ENCODE measurements at regions not wholly inside any gene's neighbourhood (a gene's known extent, or its start where the extent isn't known, plus 50 kb on each side); places are given as distances from the start of the nearest gene placed in this dataset.

GRCh38 chr14:26276757-26277156 is 321.1 kb downstream of the NOVA1 start:
- H2AFZ ChIP-seq (ENCODE audit: low read depth, low read length): peak overlapping the region; percentile 44; the same call in 1 of the 2 replicates
- peaks cover 0 to 4% of the 10 kb centered on the region in 2 experiments; a peak in 2 of 5 replicates for H3K4me1 ChIP-seq (replicated peaks in 1 of 2; ENCODE audit: control insufficient read depth in 2 of 2, insufficient read depth in 2 of 2, low read length in 2 of 2)
- intact Hi-C loops (cut with micrococcal nuclease): no loop called here
- H3K9ac ChIP-seq (ENCODE audit: insufficient read depth in 1 of 2, low read depth in 2 of 2, low read length in 2 of 2): no peak overlapping the region
- no TSS peak for BruUV-seq (replicated peaks)
- H3K36me3 ChIP-seq (ENCODE audit: control insufficient read depth, insufficient read depth, low read length): no peaks in the 10 kb centered on the region
- H3K4me2 ChIP-seq (ENCODE audit: insufficient read depth, low read length): no peak overlapping the region
- no peak for DNase-seq (ENCODE audit: extremely low read depth in 1 of 4, low spot score in 3 of 4)
- in situ Hi-C loops (cut with MboI): no loop called here
- H3K27me3 ChIP-seq (ENCODE audit: control insufficient read depth in 2 of 2, insufficient read depth in 2 of 2, low read length in 2 of 2): no peaks in the 10 kb centered on the region
- ChIA-PET POLR2A (interaction anchor here (0.8 kb wide), 1 partner anchor 544 kb away, joined by 3 read pairs; no protein-coding TSS in a partner anchor), CTCF (ENCODE audit: low intra/inter-chr PET ratio) (no interaction called here)
- H3K27ac ChIP-seq (ENCODE audit: extremely low read depth, low read depth, low read length): no peak overlapping the region
- peak; percentile 37; the same call in 1 of the 3 replicates for ATAC-seq
- WGBS (ENCODE audit: insufficient coverage, low coverage, missing lambda C conversion rate): 37% methylated on average over 2 of the region's 2 CpGs
- no peaks in the 10 kb centered on the region for H4K20me1 ChIP-seq (replicated peaks; ENCODE audit: control insufficient read depth, insufficient read depth, low read length)
- H3K9me1 ChIP-seq (ENCODE audit: control insufficient read depth, insufficient read depth, low read length): no peaks in the 10 kb centered on the region
- no peaks in the 10 kb centered on the region for H3K79me2 ChIP-seq (ENCODE audit: control insufficient read depth, insufficient read depth, low read length)
- no peaks in the 10 kb centered on the region for H3K9me3 ChIP-seq (replicated peaks; ENCODE audit: control insufficient read depth, insufficient read depth, low read depth, low read length)
- H3K4me3 ChIP-seq: no peak overlapping the region
- no peak for FAIRE-seq
- TF ChIP-seq, protein P1, sequence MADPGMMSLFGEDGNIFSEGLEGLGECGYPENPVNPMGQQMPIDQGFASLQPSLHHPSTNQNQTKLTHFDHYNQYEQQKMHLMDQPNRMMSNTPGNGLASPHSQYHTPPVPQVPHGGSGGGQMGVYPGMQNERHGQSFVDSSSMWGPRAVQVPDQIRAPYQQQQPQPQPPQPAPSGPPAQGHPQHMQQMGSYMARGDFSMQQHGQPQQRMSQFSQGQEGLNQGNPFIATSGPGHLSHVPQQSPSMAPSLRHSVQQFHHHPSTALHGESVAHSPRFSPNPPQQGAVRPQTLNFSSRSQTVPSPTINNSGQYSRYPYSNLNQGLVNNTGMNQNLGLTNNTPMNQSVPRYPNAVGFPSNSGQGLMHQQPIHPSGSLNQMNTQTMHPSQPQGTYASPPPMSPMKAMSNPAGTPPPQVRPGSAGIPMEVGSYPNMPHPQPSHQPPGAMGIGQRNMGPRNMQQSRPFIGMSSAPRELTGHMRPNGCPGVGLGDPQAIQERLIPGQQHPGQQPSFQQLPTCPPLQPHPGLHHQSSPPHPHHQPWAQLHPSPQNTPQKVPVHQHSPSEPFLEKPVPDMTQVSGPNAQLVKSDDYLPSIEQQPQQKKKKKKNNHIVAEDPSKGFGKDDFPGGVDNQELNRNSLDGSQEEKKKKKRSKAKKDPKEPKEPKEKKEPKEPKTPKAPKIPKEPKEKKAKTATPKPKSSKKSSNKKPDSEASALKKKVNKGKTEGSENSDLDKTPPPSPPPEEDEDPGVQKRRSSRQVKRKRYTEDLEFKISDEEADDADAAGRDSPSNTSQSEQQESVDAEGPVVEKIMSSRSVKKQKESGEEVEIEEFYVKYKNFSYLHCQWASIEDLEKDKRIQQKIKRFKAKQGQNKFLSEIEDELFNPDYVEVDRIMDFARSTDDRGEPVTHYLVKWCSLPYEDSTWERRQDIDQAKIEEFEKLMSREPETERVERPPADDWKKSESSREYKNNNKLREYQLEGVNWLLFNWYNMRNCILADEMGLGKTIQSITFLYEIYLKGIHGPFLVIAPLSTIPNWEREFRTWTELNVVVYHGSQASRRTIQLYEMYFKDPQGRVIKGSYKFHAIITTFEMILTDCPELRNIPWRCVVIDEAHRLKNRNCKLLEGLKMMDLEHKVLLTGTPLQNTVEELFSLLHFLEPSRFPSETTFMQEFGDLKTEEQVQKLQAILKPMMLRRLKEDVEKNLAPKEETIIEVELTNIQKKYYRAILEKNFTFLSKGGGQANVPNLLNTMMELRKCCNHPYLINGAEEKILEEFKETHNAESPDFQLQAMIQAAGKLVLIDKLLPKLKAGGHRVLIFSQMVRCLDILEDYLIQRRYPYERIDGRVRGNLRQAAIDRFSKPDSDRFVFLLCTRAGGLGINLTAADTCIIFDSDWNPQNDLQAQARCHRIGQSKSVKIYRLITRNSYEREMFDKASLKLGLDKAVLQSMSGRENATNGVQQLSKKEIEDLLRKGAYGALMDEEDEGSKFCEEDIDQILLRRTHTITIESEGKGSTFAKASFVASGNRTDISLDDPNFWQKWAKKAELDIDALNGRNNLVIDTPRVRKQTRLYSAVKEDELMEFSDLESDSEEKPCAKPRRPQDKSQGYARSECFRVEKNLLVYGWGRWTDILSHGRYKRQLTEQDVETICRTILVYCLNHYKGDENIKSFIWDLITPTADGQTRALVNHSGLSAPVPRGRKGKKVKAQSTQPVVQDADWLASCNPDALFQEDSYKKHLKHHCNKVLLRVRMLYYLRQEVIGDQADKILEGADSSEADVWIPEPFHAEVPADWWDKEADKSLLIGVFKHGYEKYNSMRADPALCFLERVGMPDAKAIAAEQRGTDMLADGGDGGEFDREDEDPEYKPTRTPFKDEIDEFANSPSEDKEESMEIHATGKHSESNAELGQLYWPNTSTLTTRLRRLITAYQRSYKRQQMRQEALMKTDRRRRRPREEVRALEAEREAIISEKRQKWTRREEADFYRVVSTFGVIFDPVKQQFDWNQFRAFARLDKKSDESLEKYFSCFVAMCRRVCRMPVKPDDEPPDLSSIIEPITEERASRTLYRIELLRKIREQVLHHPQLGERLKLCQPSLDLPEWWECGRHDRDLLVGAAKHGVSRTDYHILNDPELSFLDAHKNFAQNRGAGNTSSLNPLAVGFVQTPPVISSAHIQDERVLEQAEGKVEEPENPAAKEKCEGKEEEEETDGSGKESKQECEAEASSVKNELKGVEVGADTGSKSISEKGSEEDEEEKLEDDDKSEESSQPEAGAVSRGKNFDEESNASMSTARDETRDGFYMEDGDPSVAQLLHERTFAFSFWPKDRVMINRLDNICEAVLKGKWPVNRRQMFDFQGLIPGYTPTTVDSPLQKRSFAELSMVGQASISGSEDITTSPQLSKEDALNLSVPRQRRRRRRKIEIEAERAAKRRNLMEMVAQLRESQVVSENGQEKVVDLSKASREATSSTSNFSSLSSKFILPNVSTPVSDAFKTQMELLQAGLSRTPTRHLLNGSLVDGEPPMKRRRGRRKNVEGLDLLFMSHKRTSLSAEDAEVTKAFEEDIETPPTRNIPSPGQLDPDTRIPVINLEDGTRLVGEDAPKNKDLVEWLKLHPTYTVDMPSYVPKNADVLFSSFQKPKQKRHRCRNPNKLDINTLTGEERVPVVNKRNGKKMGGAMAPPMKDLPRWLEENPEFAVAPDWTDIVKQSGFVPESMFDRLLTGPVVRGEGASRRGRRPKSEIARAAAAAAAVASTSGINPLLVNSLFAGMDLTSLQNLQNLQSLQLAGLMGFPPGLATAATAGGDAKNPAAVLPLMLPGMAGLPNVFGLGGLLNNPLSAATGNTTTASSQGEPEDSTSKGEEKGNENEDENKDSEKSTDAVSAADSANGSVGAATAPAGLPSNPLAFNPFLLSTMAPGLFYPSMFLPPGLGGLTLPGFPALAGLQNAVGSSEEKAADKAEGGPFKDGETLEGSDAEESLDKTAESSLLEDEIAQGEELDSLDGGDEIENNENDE (IDR thresholded peaks at IDR 0.05; ENCODE audit: low read depth, low read length): no peak
- TF ChIP-seq, protein P2, sequence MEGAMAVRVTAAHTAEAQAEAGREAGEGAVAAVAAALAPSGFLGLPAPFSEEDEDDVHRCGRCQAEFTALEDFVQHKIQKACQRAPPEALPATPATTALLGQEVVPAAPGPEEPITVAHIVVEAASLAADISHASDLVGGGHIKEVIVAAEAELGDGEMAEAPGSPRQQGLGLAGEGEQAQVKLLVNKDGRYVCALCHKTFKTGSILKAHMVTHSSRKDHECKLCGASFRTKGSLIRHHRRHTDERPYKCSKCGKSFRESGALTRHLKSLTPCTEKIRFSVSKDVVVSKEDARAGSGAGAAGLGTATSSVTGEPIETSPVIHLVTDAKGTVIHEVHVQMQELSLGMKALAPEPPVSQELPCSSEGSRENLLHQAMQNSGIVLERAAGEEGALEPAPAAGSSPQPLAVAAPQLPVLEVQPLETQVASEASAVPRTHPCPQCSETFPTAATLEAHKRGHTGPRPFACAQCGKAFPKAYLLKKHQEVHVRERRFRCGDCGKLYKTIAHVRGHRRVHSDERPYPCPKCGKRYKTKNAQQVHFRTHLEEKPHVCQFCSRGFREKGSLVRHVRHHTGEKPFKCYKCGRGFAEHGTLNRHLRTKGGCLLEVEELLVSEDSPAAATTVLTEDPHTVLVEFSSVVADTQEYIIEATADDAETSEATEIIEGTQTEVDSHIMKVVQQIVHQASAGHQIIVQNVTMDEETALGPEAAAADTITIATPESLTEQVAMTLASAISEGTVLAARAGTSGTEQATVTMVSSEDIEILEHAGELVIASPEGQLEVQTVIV (CRISPR knock-in tag; IDR thresholded peaks at IDR 0.05; ENCODE audit: borderline replicate concordance): no peak
- no peak for TF ChIP-seq NR1H2 (CRISPR knock-in tag; IDR thresholded peaks at IDR 0.05)
- no peak for TF ChIP-seq TBL1XR1 (IDR thresholded peaks at IDR 0.05; ENCODE audit: low read length in 2 of 2)
- no peak for TF ChIP-seq ZBTB43 (CRISPR knock-in tag; IDR thresholded peaks at IDR 0.05)

All from K562 (cell line).